ENCODE measurements at regions not wholly inside any gene's neighbourhood (a gene's known extent, or its start where the extent isn't known, plus 50 kb on each side); places are given as distances from the start of the nearest gene placed in this dataset.

GRCh38 chr7:156537006-156537405 is 103.6 kb upstream of the RNF32 start:
- H3K4me2 ChIP-seq (ENCODE audit: extremely low read depth, insufficient read depth, low read length) = no peak overlapping the region
- H3K36me3 ChIP-seq (ENCODE audit: control insufficient read depth, insufficient read depth, low read length) = no peaks in the 10 kb centered on the region
- DNase-seq (ENCODE audit: low read depth in 2 of 2) = no peak
- TF ChIP-seq CTCF (conservative IDR thresholded peaks at IDR 0.05 in 1 of 2, IDR thresholded peaks at IDR 0.05 in 1 of 2; ENCODE audit: low read depth in 1 of 2, low read length in 2 of 2) = no peak
- TF ChIP-seq EZH2 (IDR thresholded peaks at IDR 0.05; ENCODE audit: low read length, missing control alignments) = no peak
- H4K20me1 ChIP-seq (ENCODE audit: control insufficient read depth, extremely low read depth, insufficient read depth, low read length) = no peaks in the 10 kb centered on the region
- H3K27ac ChIP-seq (ENCODE audit: insufficient read depth, low read length) = no peak overlapping the region
- no peaks in the 10 kb centered on the region for H3K27me3 ChIP-seq (ENCODE audit: control insufficient read depth, insufficient read depth, low read length)
- no peaks in the 10 kb centered on the region for H3K79me2 ChIP-seq (ENCODE audit: control insufficient read depth, insufficient read depth, low read length)
- H3K4me3 ChIP-seq (replicated peaks in 1 of 4; ENCODE audit: control extremely low read depth in 1 of 4, insufficient read depth in 1 of 4, low read depth in 3 of 4, low read length in 4 of 4) = no peak overlapping the region
- no peaks in the 10 kb centered on the region for H3K4me1 ChIP-seq (ENCODE audit: control insufficient read depth, extremely low read depth, insufficient read depth, low read length)
- no peak overlapping the region for H3K9ac ChIP-seq (ENCODE audit: insufficient read depth, low read length)
- no peaks in the 10 kb centered on the region for H3K9me3 ChIP-seq (ENCODE audit: control insufficient read depth, insufficient read depth, low read depth, low read length)
- H2AFZ ChIP-seq (ENCODE audit: low read length) = no peak overlapping the region

GRCh38 chr7:156534925-156535324 is 105.6 kb upstream of the RNF32 start:
- H3K36me3 ChIP-seq (ENCODE audit: control insufficient read depth, insufficient read depth, low read length) = no peaks in the 10 kb centered on the region
- no peaks in the 10 kb centered on the region for H3K27me3 ChIP-seq (ENCODE audit: control insufficient read depth, insufficient read depth, low read length)
- TF ChIP-seq CTCF (conservative IDR thresholded peaks at IDR 0.05 in 1 of 2, IDR thresholded peaks at IDR 0.05 in 1 of 2; ENCODE audit: low read depth in 1 of 2, low read length in 2 of 2) (no peak), EZH2 (IDR thresholded peaks at IDR 0.05; ENCODE audit: low read length, missing control alignments) (no peak)
- H4K20me1 ChIP-seq (ENCODE audit: control insufficient read depth, extremely low read depth, insufficient read depth, low read length) = no peaks in the 10 kb centered on the region
- no peak for DNase-seq (ENCODE audit: low read depth in 2 of 2)
- H3K4me2 ChIP-seq (ENCODE audit: extremely low read depth, insufficient read depth, low read length) = no peak overlapping the region
- no peak overlapping the region for H3K9ac ChIP-seq (ENCODE audit: insufficient read depth, low read length)
- H3K9me3 ChIP-seq (ENCODE audit: control insufficient read depth, insufficient read depth, low read depth, low read length) = no peaks in the 10 kb centered on the region
- H2AFZ ChIP-seq (ENCODE audit: low read length) = no peak overlapping the region
- no peak overlapping the region for H3K4me3 ChIP-seq (replicated peaks in 1 of 4; ENCODE audit: control extremely low read depth in 1 of 4, insufficient read depth in 1 of 4, low read depth in 3 of 4, low read length in 4 of 4)
- H3K79me2 ChIP-seq (ENCODE audit: control insufficient read depth, insufficient read depth, low read length) = no peaks in the 10 kb centered on the region
- no peaks in the 10 kb centered on the region for H3K4me1 ChIP-seq (ENCODE audit: control insufficient read depth, extremely low read depth, insufficient read depth, low read length)
- no peak overlapping the region for H3K27ac ChIP-seq (ENCODE audit: insufficient read depth, low read length)

- no peaks in the 10 kb centered on the region for H3K4me1 ChIP-seq (ENCODE audit: control insufficient read depth, extremely low read depth, insufficient read depth, low read length)
- H3K4me3 ChIP-seq (replicated peaks in 1 of 4; ENCODE audit: control extremely low read depth in 1 of 4, insufficient read depth in 1 of 4, low read depth in 3 of 4, low read length in 4 of 4) = no peak overlapping the region
- H3K9me3 ChIP-seq (ENCODE audit: control insufficient read depth, insufficient read depth, low read depth, low read length) = no peaks in the 10 kb centered on the region
- H3K27me3 ChIP-seq (ENCODE audit: control insufficient read depth, insufficient read depth, low read length) = no peaks in the 10 kb centered on the region
- H3K36me3 ChIP-seq (ENCODE audit: control insufficient read depth, insufficient read depth, low read length) = no peaks in the 10 kb centered on the region
- H3K79me2 ChIP-seq (ENCODE audit: control insufficient read depth, insufficient read depth, low read length) = no peaks in the 10 kb centered on the region
- no peaks in the 10 kb centered on the region for H4K20me1 ChIP-seq (ENCODE audit: control insufficient read depth, extremely low read depth, insufficient read depth, low read length)
- DNase-seq (ENCODE audit: low read depth in 2 of 2) = no peak
- H3K9ac ChIP-seq (ENCODE audit: insufficient read depth, low read length) = no peak overlapping the region
- H2AFZ ChIP-seq (ENCODE audit: low read length) = no peak overlapping the region
- no peak overlapping the region for H3K4me2 ChIP-seq (ENCODE audit: extremely low read depth, insufficient read depth, low read length)
- no peak for TF ChIP-seq CTCF (conservative IDR thresholded peaks at IDR 0.05 in 1 of 2, IDR thresholded peaks at IDR 0.05 in 1 of 2; ENCODE audit: low read depth in 1 of 2, low read length in 2 of 2)
- TF ChIP-seq EZH2 (IDR thresholded peaks at IDR 0.05; ENCODE audit: low read length, missing control alignments) = no peak
- no peak overlapping the region for H3K27ac ChIP-seq (ENCODE audit: insufficient read depth, low read length)
Measured at GRCh38 chr7:156533964-156534363, 106.6 kb upstream of the RNF32 start.
